ENCODE measurements at regions not wholly inside any gene's neighbourhood (a gene's known extent, or its start where the extent isn't known, plus 50 kb on each side); places are given as distances from the start of the nearest gene placed in this dataset.

GRCh38 chrX:19172741-19173140, 50.5 kb upstream of the ADGRG2 start:
- TF ChIP-seq, protein P1, sequence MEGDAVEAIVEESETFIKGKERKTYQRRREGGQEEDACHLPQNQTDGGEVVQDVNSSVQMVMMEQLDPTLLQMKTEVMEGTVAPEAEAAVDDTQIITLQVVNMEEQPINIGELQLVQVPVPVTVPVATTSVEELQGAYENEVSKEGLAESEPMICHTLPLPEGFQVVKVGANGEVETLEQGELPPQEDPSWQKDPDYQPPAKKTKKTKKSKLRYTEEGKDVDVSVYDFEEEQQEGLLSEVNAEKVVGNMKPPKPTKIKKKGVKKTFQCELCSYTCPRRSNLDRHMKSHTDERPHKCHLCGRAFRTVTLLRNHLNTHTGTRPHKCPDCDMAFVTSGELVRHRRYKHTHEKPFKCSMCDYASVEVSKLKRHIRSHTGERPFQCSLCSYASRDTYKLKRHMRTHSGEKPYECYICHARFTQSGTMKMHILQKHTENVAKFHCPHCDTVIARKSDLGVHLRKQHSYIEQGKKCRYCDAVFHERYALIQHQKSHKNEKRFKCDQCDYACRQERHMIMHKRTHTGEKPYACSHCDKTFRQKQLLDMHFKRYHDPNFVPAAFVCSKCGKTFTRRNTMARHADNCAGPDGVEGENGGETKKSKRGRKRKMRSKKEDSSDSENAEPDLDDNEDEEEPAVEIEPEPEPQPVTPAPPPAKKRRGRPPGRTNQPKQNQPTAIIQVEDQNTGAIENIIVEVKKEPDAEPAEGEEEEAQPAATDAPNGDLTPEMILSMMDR (IDR thresholded peaks at IDR 0.05; ENCODE audit: borderline replicate concordance) = no peak
- DNase-seq = no peak
- no peaks in the 10 kb centered on the region for H3K27me3 ChIP-seq (ENCODE audit: low read depth)
- intact Hi-C loops (cut with micrococcal nuclease) = no loop called here
- H3K27ac ChIP-seq (replicated peaks) = no peak overlapping the region
- H3K4me1 ChIP-seq = no peaks in the 10 kb centered on the region
- no peaks in the 10 kb centered on the region for H3K36me3 ChIP-seq
- H3K9me3 ChIP-seq (replicated peaks) = no peaks in the 10 kb centered on the region
- no peak overlapping the region for H3K4me3 ChIP-seq

DNA sequence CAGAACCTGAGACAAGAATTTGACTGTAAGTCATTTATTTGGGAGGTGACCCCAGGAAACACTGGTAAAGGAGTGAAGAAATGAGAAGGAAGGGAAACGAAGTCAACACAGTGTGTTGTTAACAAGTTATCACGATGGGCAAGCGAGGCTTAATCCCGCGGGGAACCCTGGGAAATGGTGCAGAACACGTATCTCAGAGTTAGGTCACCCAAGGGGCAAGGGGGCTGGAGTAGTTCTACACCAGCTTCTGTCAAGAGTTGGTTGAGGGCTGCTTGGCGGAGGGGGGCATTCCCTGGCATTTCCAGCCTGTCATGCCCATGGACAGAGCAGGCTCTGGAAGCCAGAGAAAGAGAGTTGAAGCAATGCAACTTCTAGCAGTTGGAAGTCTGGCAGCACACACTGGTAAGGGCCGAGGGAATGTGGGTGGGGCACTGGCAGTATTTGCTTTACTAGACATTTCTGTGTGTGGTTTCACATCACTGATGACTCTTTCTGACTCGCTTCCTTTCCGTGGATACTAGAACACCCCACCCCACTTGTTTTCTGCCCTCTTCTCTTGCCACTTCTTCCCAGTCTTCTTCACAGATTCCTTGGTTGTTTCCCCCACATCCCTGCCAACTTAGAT, 52.2 kb upstream of the ADGRG2 start:
- Histone ChIP-seq H3K36me3 (no peaks in the 10 kb centered on the region), H3K4me3 (no peak overlapping the region), H3K4me1 (no peaks in the 10 kb centered on the region), H3K27ac (replicated peaks) (no peak overlapping the region), H3K9me3 (replicated peaks) (no peaks in the 10 kb centered on the region), H3K27me3 (ENCODE audit: low read depth) (no peaks in the 10 kb centered on the region)
- no peak for DNase-seq
- TF ChIP-seq, protein P1 (IDR thresholded peaks at IDR 0.05; ENCODE audit: borderline replicate concordance) = no peak
- intact Hi-C loops (cut with micrococcal nuclease) = no loop called here

DNA sequence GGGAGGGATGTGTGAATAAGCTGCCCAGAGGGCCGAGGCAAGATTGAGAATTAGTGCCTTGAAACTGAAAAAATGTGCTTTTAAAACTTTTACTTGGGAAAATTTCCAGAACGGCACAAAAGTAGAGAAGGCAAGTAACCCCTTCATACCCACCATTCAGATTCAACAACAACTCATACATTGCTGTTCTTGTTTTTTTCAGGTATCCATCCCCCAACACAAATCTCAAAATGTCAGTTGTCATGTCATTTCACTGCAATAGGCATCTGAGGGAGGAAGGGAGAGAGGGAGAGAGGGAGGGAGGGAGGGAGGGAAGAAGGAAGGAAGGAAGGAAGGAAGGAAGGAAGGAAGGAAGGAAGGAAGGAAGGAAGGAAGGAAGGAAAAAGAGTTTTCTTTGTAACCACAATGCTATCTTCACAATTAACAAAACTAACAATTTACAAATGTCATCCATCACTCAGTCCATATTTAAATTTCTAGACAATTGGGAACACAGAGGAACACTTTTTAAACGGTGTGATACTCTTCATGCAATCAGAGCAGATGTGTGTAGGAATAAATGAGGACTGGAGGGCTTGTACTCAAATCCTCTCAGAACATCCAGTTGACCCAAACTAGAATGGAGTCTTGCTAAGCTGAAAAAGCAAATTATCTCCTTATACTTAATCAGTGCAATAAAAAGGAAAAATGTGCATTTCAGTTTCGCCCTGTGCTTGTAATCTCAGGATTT, 54.8 kb upstream of the ADGRG2 start:
- intact Hi-C loops (cut with micrococcal nuclease) = no loop called here
- TF ChIP-seq, protein P1 (IDR thresholded peaks at IDR 0.05; ENCODE audit: borderline replicate concordance) = no peak
- Histone ChIP-seq H3K27ac (replicated peaks) (no peak overlapping the region), H3K9me3 (replicated peaks) (no peaks in the 10 kb centered on the region), H3K4me3 (no peak overlapping the region), H3K27me3 (ENCODE audit: low read depth) (no peaks in the 10 kb centered on the region), H3K4me1 (no peaks in the 10 kb centered on the region), H3K36me3 (no peaks in the 10 kb centered on the region)
- DNase-seq = no peak

GRCh38 chrX:19177721-19178120, 55.5 kb upstream of the ADGRG2 start:
- intact Hi-C loops (cut with micrococcal nuclease) = no loop called here
- H3K9me3 ChIP-seq (replicated peaks) = no peaks in the 10 kb centered on the region
- TF ChIP-seq, protein P1 (IDR thresholded peaks at IDR 0.05; ENCODE audit: borderline replicate concordance) = no peak

DNA sequence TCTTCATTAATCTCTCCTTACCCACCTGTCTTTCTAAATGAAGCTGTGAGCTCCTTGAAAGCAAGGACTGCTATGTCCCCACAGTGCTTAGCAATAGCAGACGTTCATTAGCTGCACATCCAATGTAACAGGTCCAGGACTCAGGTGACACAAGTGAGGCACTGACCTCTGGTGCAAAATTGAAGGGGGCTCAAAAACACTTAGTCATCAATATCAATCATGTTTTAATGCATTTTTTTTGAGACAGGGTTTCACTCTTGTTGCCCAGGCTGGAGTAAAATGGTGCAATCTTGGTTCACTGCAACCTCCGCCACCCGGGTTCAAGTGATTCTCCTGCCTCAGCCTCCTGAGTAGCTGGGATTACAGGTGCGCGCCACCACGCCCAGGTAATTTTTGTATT, 56.1 kb upstream of the ADGRG2 start:
- intact Hi-C loops (cut with micrococcal nuclease) = no loop called here
- H3K4me1 ChIP-seq = no peaks in the 10 kb centered on the region
- TF ChIP-seq, protein P1 (IDR thresholded peaks at IDR 0.05; ENCODE audit: borderline replicate concordance) = no peak
- H3K27ac ChIP-seq (replicated peaks) = no peak overlapping the region
- no peaks in the 10 kb centered on the region for H3K27me3 ChIP-seq (ENCODE audit: low read depth)
- H3K4me3 ChIP-seq = no peak overlapping the region
- H3K36me3 ChIP-seq = no peaks in the 10 kb centered on the region
- no peaks in the 10 kb centered on the region for H3K9me3 ChIP-seq (replicated peaks)
- DNase-seq = no peak

More at GRCh38 chrX:19177721-19178120, 55.5 kb upstream of the ADGRG2 start:
- DNase-seq = no peak
- Histone ChIP-seq H3K4me1 (no peaks in the 10 kb centered on the region), H3K27ac (replicated peaks) (no peak overlapping the region), H3K27me3 (ENCODE audit: low read depth) (no peaks in the 10 kb centered on the region), H3K36me3 (no peaks in the 10 kb centered on the region), H3K4me3 (no peak overlapping the region)
